Mesenchymal stem cell (in vitro differentiated cells and primary cell): ENCODE measurements at regions not wholly inside any gene's neighbourhood (a gene's known extent, or its start where the extent isn't known, plus 50 kb on each side); places are given as distances from the start of the nearest gene placed in this dataset.

Source experiments
- DNase-seq: peaks from one replicate; pipeline ENCODE4 v3.0.0-alpha.2; 2013
- H2AFZ ChIP-seq: one replicate; pipeline ENCODE4 v1.6.1; 2013; ENCODE audit warnings: low read depth, mild to moderate bottlenecking, control low read depth, inconsistent platforms, low read length, moderate library complexity
- H2AK5ac ChIP-seq: 2 replicates; pipeline ENCODE4 v1.6.1; 2013; ENCODE audit warnings: low read length, moderate library complexity, mild to moderate bottlenecking, inconsistent platforms; ENCODE audit not compliant: severe bottlenecking
- H2BK120ac ChIP-seq: one replicate; pipeline ENCODE4 v1.6.1; 2013; ENCODE audit warnings: low read depth, mild to moderate bottlenecking, inconsistent platforms, low read length, moderate library complexity
- H2BK12ac ChIP-seq, 2 experiments: one replicate each; pipeline ENCODE4 v1.6.1; 2013; ENCODE audit warnings: inconsistent platforms in 2 of 2, low read length in 2 of 2, mild to moderate bottlenecking in 2 of 2, moderate library complexity in 2 of 2, control low read depth in 1 of 2
- H2BK15ac ChIP-seq: one replicate; pipeline ENCODE4 v1.6.1; 2013; ENCODE audit warnings: mild to moderate bottlenecking, low read depth, inconsistent platforms; ENCODE audit not compliant: poor library complexity, severe bottlenecking
- H2BK5ac ChIP-seq: 2 replicates; pipeline ENCODE4 v1.6.1; 2013; ENCODE audit warnings: low read depth, mild to moderate bottlenecking, low read length, control low read depth, inconsistent platforms; ENCODE audit not compliant: poor library complexity, severe bottlenecking
- H3K14ac ChIP-seq, 2 experiments: one replicate each; pipeline ENCODE4 v1.6.1; 2013; ENCODE audit warnings: inconsistent platforms in 2 of 2, low read length in 2 of 2, control low read depth in 1 of 2, mild to moderate bottlenecking in 1 of 2, moderate library complexity in 1 of 2
- H3K18ac ChIP-seq, 2 experiments: one replicate each; pipeline ENCODE4 v1.6.1; 2013; ENCODE audit warnings: inconsistent platforms in 2 of 2, low read length in 2 of 2, control low read depth in 1 of 2, low read depth in 1 of 2, mild to moderate bottlenecking in 1 of 2
- H3K23ac ChIP-seq, 2 experiments: one replicate each; pipeline ENCODE4 v1.6.1; 2013; ENCODE audit warnings: inconsistent platforms in 2 of 2, low read length in 2 of 2, mild to moderate bottlenecking in 2 of 2, moderate library complexity in 2 of 2, control low read depth in 1 of 2
- H3K27ac ChIP-seq: 2 replicates; pipeline ENCODE4 v1.5.1; 2013; ENCODE audit warnings: mild to moderate bottlenecking, moderate library complexity, low read length, control low read depth, inconsistent platforms; ENCODE audit not compliant: poor library complexity, severe bottlenecking
- H3K27me3 ChIP-seq, 2 experiments: 2 replicates each; pipeline versions ENCODE4 v1.6.1 to v1.7.0; 2013; ENCODE audit warnings: low read length in 2 of 2, mild to moderate bottlenecking in 2 of 2, moderate library complexity in 2 of 2, control low read depth in 1 of 2, inconsistent platforms in 1 of 2; ENCODE audit not compliant: control insufficient read depth in 1 of 2, insufficient read depth in 1 of 2
- H3K36me3 ChIP-seq, 2 experiments: 2 replicates each; pipeline versions ENCODE4 v1.6.1 to v1.7.0; 2013; ENCODE audit warnings: low read length in 2 of 2, control low read depth in 1 of 2, inconsistent platforms in 1 of 2, low read depth in 1 of 2, mild to moderate bottlenecking in 1 of 2; ENCODE audit not compliant: insufficient read depth in 2 of 2, control insufficient read depth in 1 of 2
- H3K4ac ChIP-seq, 2 experiments: one replicate each; pipeline ENCODE4 v1.6.1; 2013; ENCODE audit warnings: inconsistent platforms in 2 of 2, low read length in 2 of 2, mild to moderate bottlenecking in 2 of 2, moderate library complexity in 2 of 2, control low read depth in 1 of 2, low read depth in 1 of 2
- H3K4me1 ChIP-seq: 2 replicates; pipeline ENCODE4 v1.6.1; 2013; ENCODE audit warnings: low read depth, low read length, control low read depth; ENCODE audit not compliant: control insufficient read depth, insufficient read depth
- H3K4me2 ChIP-seq: 2 replicates; pipeline ENCODE4 v1.6.1; 2013; ENCODE audit warnings: low read length, mild to moderate bottlenecking, inconsistent platforms; ENCODE audit not compliant: poor library complexity, severe bottlenecking
- H3K4me3 ChIP-seq, 2 experiments: 2 replicates each; pipeline versions ENCODE4 v1.5.1 to v1.7.0; 2013; ENCODE audit warnings: low read length in 2 of 2, mild to moderate bottlenecking in 2 of 2, control low read depth in 1 of 2, low read depth in 1 of 2; ENCODE audit not compliant: insufficient read depth in 1 of 2
- H3K79me1 ChIP-seq: replicated peaks from 2 replicates; pipeline ENCODE4 v1.6.1; 2013; ENCODE audit warnings: mild to moderate bottlenecking, control low read depth, low read length, inconsistent platforms; ENCODE audit not compliant: poor library complexity, severe bottlenecking
- H3K9ac ChIP-seq: 2 replicates; pipeline ENCODE4 v1.7.0; 2013; ENCODE audit warnings: mild to moderate bottlenecking, low read length, moderate library complexity
- H3K9me3 ChIP-seq: 2 replicates; pipeline ENCODE4 v1.7.0; 2013; ENCODE audit warnings: mild to moderate bottlenecking, low read length; ENCODE audit not compliant: control insufficient read depth
- H4K8ac ChIP-seq: one replicate; pipeline ENCODE4 v1.6.1; 2013; ENCODE audit warnings: inconsistent platforms, mild to moderate bottlenecking, low read length, moderate library complexity
- H4K91ac ChIP-seq: one replicate; pipeline ENCODE4 v1.6.1; 2013; ENCODE audit warnings: mild to moderate bottlenecking, low read length, inconsistent platforms
- WGBS: methylation state at CpG from one replicate; pipeline ENCODE4 v1.1.7; 2013; ENCODE audit warnings: mixed read lengths; 5-methylcytosine and 5-hydroxymethylcytosine counted together

GRCh38 chr11:20311444-20311843, 52.1 kb upstream of the HTATIP2 start:
- Histone ChIP-seq H2AFZ (no peak overlapping the region), H3K36me3 (no peaks in the 10 kb centered on the region), H3K9me3 (no peaks in the 10 kb centered on the region), H3K4me1 (no peaks in the 10 kb centered on the region), H2AK5ac (no peak overlapping the region), H3K23ac (no peak overlapping the region), H3K4me3 (no peak overlapping the region), H3K18ac (no peak overlapping the region), H2BK15ac (no peak overlapping the region), H3K4me2 (no peak overlapping the region), H4K8ac (no peak overlapping the region), H3K9ac (no peak overlapping the region), H3K27ac (no peak overlapping the region), H2BK120ac (no peak overlapping the region), H3K79me1 (no peaks in the 10 kb centered on the region), H3K27me3 (peaks cover 6 to 28% of the 10 kb centered on the region in 2 experiments), H3K4ac (no peak overlapping the region), H3K14ac (no peak overlapping the region), H4K91ac (no peak overlapping the region), H2BK12ac (no peak overlapping the region), H2BK5ac (no peak overlapping the region)
- DNase-seq, result no peak
- 73% methylated on average over 5 of the region's 5 CpGs for WGBS

- H3K4me2 ChIP-seq, result no peak overlapping the region
- H2AFZ ChIP-seq, result no peak overlapping the region
- 79% methylated on average over 9 of the region's 11 CpGs for WGBS
- no peak for DNase-seq
- no peak overlapping the region for H2BK15ac ChIP-seq
- no peak overlapping the region for H3K4ac ChIP-seq
- no peak overlapping the region for H2BK12ac ChIP-seq
- H3K14ac ChIP-seq, result no peak overlapping the region
- H3K18ac ChIP-seq, result no peak overlapping the region
- no peak overlapping the region for H4K8ac ChIP-seq
- H3K4me1 ChIP-seq, result no peaks in the 10 kb centered on the region
- H3K4me3 ChIP-seq, result no peak overlapping the region
- no peak overlapping the region for H2BK120ac ChIP-seq
- no peak overlapping the region for H2AK5ac ChIP-seq
- no peaks in the 10 kb centered on the region for H3K79me1 ChIP-seq
- H3K27ac ChIP-seq, result no peak overlapping the region
- H2BK5ac ChIP-seq, result no peak overlapping the region
- no peak overlapping the region for H3K23ac ChIP-seq
- no peak overlapping the region for H4K91ac ChIP-seq
- no peak overlapping the region for H3K9ac ChIP-seq
- peaks cover 9 to 23% of the 10 kb centered on the region in 2 experiments for H3K27me3 ChIP-seq
- H3K36me3 ChIP-seq, result no peaks in the 10 kb centered on the region
- no peaks in the 10 kb centered on the region for H3K9me3 ChIP-seq
These were observed 52.7 kb upstream of the HTATIP2 start for GRCh38 chr11:20310596-20311394.

- Histone ChIP-seq H2AK5ac (no peak overlapping the region), H3K27ac (no peak overlapping the region), H3K4me1 (no peaks in the 10 kb centered on the region), H2BK120ac (no peak overlapping the region), H3K9me3 (no peaks in the 10 kb centered on the region), H2BK5ac (no peak overlapping the region), H2BK12ac (no peak overlapping the region), H3K4ac (no peak overlapping the region), H2AFZ (no peak overlapping the region), H4K8ac (no peak overlapping the region), H3K36me3 (no peaks in the 10 kb centered on the region), H3K4me3 (no peak overlapping the region), H3K9ac (no peak overlapping the region), H3K4me2 (no peak overlapping the region), H3K14ac (no peak overlapping the region), H2BK15ac (no peak overlapping the region), H3K23ac (no peak overlapping the region), H3K27me3 (peaks cover 9 to 20% of the 10 kb centered on the region in 2 experiments), H4K91ac (no peak overlapping the region), H3K79me1 (no peaks in the 10 kb centered on the region), H3K18ac (no peak overlapping the region)
- WGBS, result 73% methylated on average over 9 of the region's 9 CpGs
- no peak for DNase-seq
These were observed 53.4 kb upstream of the HTATIP2 start for GRCh38 chr11:20310137-20310536.

GRCh38 chr11:20309231-20310025, 54.1 kb upstream of the HTATIP2 start:
- Histone ChIP-seq H2BK12ac (no peak overlapping the region), H3K79me1 (no peaks in the 10 kb centered on the region), H2AK5ac (no peak overlapping the region), H3K4me1 (no peaks in the 10 kb centered on the region), H3K18ac (no peak overlapping the region), H3K27ac (no peak overlapping the region), H2BK5ac (no peak overlapping the region), H3K4ac (no peak overlapping the region), H3K9ac (no peak overlapping the region), H3K9me3 (no peaks in the 10 kb centered on the region), H4K91ac (no peak overlapping the region), H3K4me3 (no peak overlapping the region), H2BK120ac (no peak overlapping the region), H2AFZ (no peak overlapping the region), H3K14ac (no peak overlapping the region), H3K4me2 (no peak overlapping the region), H3K23ac (no peak overlapping the region), H2BK15ac (no peak overlapping the region), H3K27me3 (peaks cover 13 to 27% of the 10 kb centered on the region in 2 experiments), H4K8ac (no peak overlapping the region), H3K36me3 (no peaks in the 10 kb centered on the region)
- DNase-seq, result no peak
- 68% methylated on average over 3 of the region's 5 CpGs for WGBS
